ENCODE measurements at regions not wholly inside any gene's neighbourhood (a gene's known extent, or its start where the extent isn't known, plus 50 kb on each side); places are given as distances from the start of the nearest gene placed in this dataset.

- TF ChIP-seq, protein P1, sequence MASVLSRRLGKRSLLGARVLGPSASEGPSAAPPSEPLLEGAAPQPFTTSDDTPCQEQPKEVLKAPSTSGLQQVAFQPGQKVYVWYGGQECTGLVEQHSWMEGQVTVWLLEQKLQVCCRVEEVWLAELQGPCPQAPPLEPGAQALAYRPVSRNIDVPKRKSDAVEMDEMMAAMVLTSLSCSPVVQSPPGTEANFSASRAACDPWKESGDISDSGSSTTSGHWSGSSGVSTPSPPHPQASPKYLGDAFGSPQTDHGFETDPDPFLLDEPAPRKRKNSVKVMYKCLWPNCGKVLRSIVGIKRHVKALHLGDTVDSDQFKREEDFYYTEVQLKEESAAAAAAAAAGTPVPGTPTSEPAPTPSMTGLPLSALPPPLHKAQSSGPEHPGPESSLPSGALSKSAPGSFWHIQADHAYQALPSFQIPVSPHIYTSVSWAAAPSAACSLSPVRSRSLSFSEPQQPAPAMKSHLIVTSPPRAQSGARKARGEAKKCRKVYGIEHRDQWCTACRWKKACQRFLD (CRISPR knock-in tag; IDR thresholded peaks at IDR 0.05): no peak
- TF ChIP-seq ZNF668 (CRISPR knock-in tag; IDR thresholded peaks at IDR 0.05): no peak
- no peak for TF ChIP-seq MEIS2 (IDR thresholded peaks at IDR 0.05; ENCODE audit: partially characterized antibody)
- TF ChIP-seq, protein P2, sequence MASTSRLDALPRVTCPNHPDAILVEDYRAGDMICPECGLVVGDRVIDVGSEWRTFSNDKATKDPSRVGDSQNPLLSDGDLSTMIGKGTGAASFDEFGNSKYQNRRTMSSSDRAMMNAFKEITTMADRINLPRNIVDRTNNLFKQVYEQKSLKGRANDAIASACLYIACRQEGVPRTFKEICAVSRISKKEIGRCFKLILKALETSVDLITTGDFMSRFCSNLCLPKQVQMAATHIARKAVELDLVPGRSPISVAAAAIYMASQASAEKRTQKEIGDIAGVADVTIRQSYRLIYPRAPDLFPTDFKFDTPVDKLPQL (IDR thresholded peaks at IDR 0.05; ENCODE audit: extremely low read depth, insufficient read length): no peak
- no peak for TF ChIP-seq GABPB2 (CRISPR knock-in tag; conservative IDR thresholded peaks at IDR 0.05)
Measured at GRCh38 chr3:87501076-87501475, 224.7 kb upstream of the POU1F1 start (continued).

GRCh38 chr3:87498358-87499080 is 222.1 kb upstream of the POU1F1 start:
- Histone ChIP-seq H3K79me2 (ENCODE audit: control insufficient read depth, insufficient read depth, low read length) (no peaks in the 10 kb centered on the region), H3K9me1 (ENCODE audit: control insufficient read depth, insufficient read depth, low read length) (no peaks in the 10 kb centered on the region), H3K4me1 (replicated peaks in 1 of 2; ENCODE audit: control insufficient read depth in 2 of 2, insufficient read depth in 2 of 2, low read length in 2 of 2) (no peaks in the 10 kb centered on the region), H3K36me3 (ENCODE audit: control insufficient read depth, insufficient read depth, low read length) (no peaks in the 10 kb centered on the region), H3K4me3 (no peak overlapping the region), H3K27ac (ENCODE audit: extremely low read depth, low read depth, low read length) (no peak overlapping the region), H3K9me3 (replicated peaks; ENCODE audit: control insufficient read depth, insufficient read depth, low read depth, low read length) (no peaks in the 10 kb centered on the region), H2AFZ (ENCODE audit: low read depth, low read length) (no peak overlapping the region), H3K27me3 (ENCODE audit: control insufficient read depth in 2 of 2, insufficient read depth in 2 of 2, low read length in 2 of 2) (no peaks in the 10 kb centered on the region), H4K20me1 (replicated peaks; ENCODE audit: control insufficient read depth, insufficient read depth, low read length) (no peaks in the 10 kb centered on the region), H3K4me2 (ENCODE audit: insufficient read depth, low read length) (no peak overlapping the region), H3K9ac (ENCODE audit: insufficient read depth in 1 of 2, low read depth in 2 of 2, low read length in 2 of 2) (no peak overlapping the region)
- no TSS peak for BruUV-seq (replicated peaks)
- intact Hi-C loops (cut with micrococcal nuclease) (no loop called here), in situ Hi-C loops (cut with MboI) (no loop called here)
- DNase-seq (ENCODE audit: extremely low read depth in 1 of 4, low spot score in 3 of 4): no peak
- WGBS (ENCODE audit: insufficient coverage, low coverage, missing lambda C conversion rate): 9% methylated on average over 1 of the region's 1 CpG
- ChIA-PET POLR2A (interaction anchor here (0.7 kb wide), 1 partner anchor 1844 kb away, joined by 3 read pairs; no protein-coding TSS in a partner anchor), CTCF (ENCODE audit: low intra/inter-chr PET ratio) (no interaction called here)
- FAIRE-seq: no peak
- no peak for TF ChIP-seq GTF2E2 (tag; IDR thresholded peaks at IDR 0.05)
- no peak for TF ChIP-seq ASH1L (IDR thresholded peaks at IDR 0.05; ENCODE audit: borderline replicate concordance, low read depth, partially characterized antibody)
- TF ChIP-seq MCM3 (IDR thresholded peaks at IDR 0.05): no peak
- TF ChIP-seq HCFC1 (IDR thresholded peaks at IDR 0.05; ENCODE audit: low read depth, low read length): no peak
- no peak for TF ChIP-seq AFF1 (IDR thresholded peaks at IDR 0.05; ENCODE audit: low read depth in 1 of 2, partially characterized antibody in 2 of 2)
- no peak for TF ChIP-seq ZNF444 (CRISPR knock-in tag; IDR thresholded peaks at IDR 0.05)
- TF ChIP-seq HDAC8 (tag; IDR thresholded peaks at IDR 0.05): no peak
- no peak for ATAC-seq
